ENCODE measurements at regions not wholly inside any gene's neighbourhood (a gene's known extent, or its start where the extent isn't known, plus 50 kb on each side); places are given as distances from the start of the nearest gene placed in this dataset.

GRCh38 chr22:49330421-49331222 is 497.1 kb downstream of the BRD1 start:
- Histone ChIP-seq H3K36me3 (replicated peaks in 1 of 2; ENCODE audit: control extremely low read depth in 1 of 2, control insufficient read depth in 1 of 2, extremely low read depth in 1 of 2, insufficient read depth in 2 of 2, low read length in 1 of 2) (no peaks in the 10 kb centered on the region), H3K4me3 (ENCODE audit: control extremely low read depth in 1 of 5, extremely low read depth in 1 of 5, insufficient read depth in 1 of 5, low read depth in 2 of 5, low read length in 4 of 5) (no peak overlapping the region), H3K9ac (ENCODE audit: low read length) (no peak overlapping the region), H4K20me1 (ENCODE audit: control insufficient read depth, insufficient read depth, low read length, poor library complexity, severe bottlenecking) (no peaks in the 10 kb centered on the region), H3K9me3 (ENCODE audit: control extremely low read depth in 1 of 3, control insufficient read depth in 2 of 3, insufficient read depth in 1 of 3, low read length in 2 of 3) (peaks cover 0 to 30% (median 0%) of the 10 kb centered on the region in 3 donors), H3K4me2 (replicated peaks; ENCODE audit: low read depth, low read length, poor library complexity, severe bottlenecking) (no peak overlapping the region), H3K4me1 (ENCODE audit: control insufficient read depth in 2 of 2, insufficient read depth in 2 of 2, low read length in 2 of 2) (no peaks in the 10 kb centered on the region), H3K79me2 (ENCODE audit: control insufficient read depth, insufficient read depth, low read length) (no peaks in the 10 kb centered on the region), H3K27ac (ENCODE audit: low read length in 2 of 2) (no peak overlapping the region), H2AFZ (ENCODE audit: insufficient read depth, low read depth, low read length, poor library complexity, severe bottlenecking) (no peak overlapping the region), H3K27me3 (replicated peaks in 1 of 4; ENCODE audit: control extremely low read depth in 1 of 4, control insufficient read depth in 3 of 4, insufficient read depth in 4 of 4, low read length in 3 of 4) (no peaks in the 10 kb centered on the region)
- ATAC-seq (ENCODE audit: low read depth) (no peak), DNase-seq (no peak)
- 86% methylated on average over 20 of the region's 21 CpGs for WGBS (ENCODE audit: insufficient coverage)
- ChIA-PET CTCF (no interaction called here), POLR2A (no interaction called here)
- H3K9me3 Mint-ChIP-seq (ENCODE audit: insufficient read depth): no peaks in the 10 kb centered on the region
- intact Hi-C loops (cut with micrococcal nuclease): no loop called here
- H3K27ac Mint-ChIP-seq: no peak overlapping the region
- H3K27me3 Mint-ChIP-seq: no peaks in the 10 kb centered on the region
- H3K4me3 Mint-ChIP-seq: no peak overlapping the region
- TF ChIP-seq EZH2 (IDR thresholded peaks at IDR 0.05; ENCODE audit: borderline replicate concordance, insufficient read depth, low read depth, low read length, poor library complexity, severe bottlenecking) (no peak), CTCF (IDR thresholded peaks at IDR 0.05) (no peak)
- H3K4me1 Mint-ChIP-seq: no peaks in the 10 kb centered on the region

GRCh38 chr22:49329636-49330035 is 498.0 kb downstream of the BRD1 start:
- intact Hi-C loops (cut with micrococcal nuclease): no loop called here
- 68% methylated on average over 3 of the region's 5 CpGs for WGBS (ENCODE audit: insufficient coverage)
- POLR2A ChIA-PET: no interaction called here
- Histone ChIP-seq H2AFZ (ENCODE audit: insufficient read depth, low read depth, low read length, poor library complexity, severe bottlenecking) (no peak overlapping the region), H3K9me3 (ENCODE audit: control extremely low read depth in 1 of 3, control insufficient read depth in 2 of 3, insufficient read depth in 1 of 3, low read length in 2 of 3) (peaks cover 0 to 30% (median 0%) of the 10 kb centered on the region in 3 donors), H3K4me2 (replicated peaks; ENCODE audit: low read depth, low read length, poor library complexity, severe bottlenecking) (no peak overlapping the region), H3K36me3 (replicated peaks in 1 of 2; ENCODE audit: control extremely low read depth in 1 of 2, control insufficient read depth in 1 of 2, extremely low read depth in 1 of 2, insufficient read depth in 2 of 2, low read length in 1 of 2) (no peaks in the 10 kb centered on the region), H3K27ac (ENCODE audit: low read length in 2 of 2) (no peak overlapping the region), H3K9ac (ENCODE audit: low read length) (no peak overlapping the region), H4K20me1 (ENCODE audit: control insufficient read depth, insufficient read depth, low read length, poor library complexity, severe bottlenecking) (no peaks in the 10 kb centered on the region), H3K27me3 (replicated peaks in 1 of 4; ENCODE audit: control extremely low read depth in 1 of 4, control insufficient read depth in 3 of 4, insufficient read depth in 4 of 4, low read length in 3 of 4) (no peaks in the 10 kb centered on the region), H3K79me2 (ENCODE audit: control insufficient read depth, insufficient read depth, low read length) (no peaks in the 10 kb centered on the region), H3K4me3 (ENCODE audit: control extremely low read depth in 1 of 5, extremely low read depth in 1 of 5, insufficient read depth in 1 of 5, low read depth in 2 of 5, low read length in 4 of 5) (no peak overlapping the region), H3K4me1 (ENCODE audit: control insufficient read depth in 2 of 2, insufficient read depth in 2 of 2, low read length in 2 of 2) (no peaks in the 10 kb centered on the region)
- ATAC-seq (ENCODE audit: low read depth) (no peak), DNase-seq (no peak)
- no peak for TF ChIP-seq CTCF (IDR thresholded peaks at IDR 0.05)
- TF ChIP-seq EZH2 (IDR thresholded peaks at IDR 0.05; ENCODE audit: borderline replicate concordance, insufficient read depth, low read depth, low read length, poor library complexity, severe bottlenecking): no peak
- Mint-ChIP-seq H3K27me3 (no peaks in the 10 kb centered on the region), H3K9me3 (ENCODE audit: insufficient read depth) (no peaks in the 10 kb centered on the region), H3K4me3 (no peak overlapping the region), H3K4me1 (no peaks in the 10 kb centered on the region), H3K27ac (no peak overlapping the region)
- CTCF ChIA-PET: no interaction called here
